PFSK-1 (cell line): ENCODE measurements at regions not wholly inside any gene's neighbourhood (a gene's known extent, or its start where the extent isn't known, plus 50 kb on each side); places are given as distances from the start of the nearest gene placed in this dataset.

Experiments
- FOXP2 ChIP-seq: optimal IDR thresholded peaks from 2 replicates; pipeline ENCODE3; 2011; ENCODE audit warnings: borderline replicate concordance, control low read depth, inconsistent platforms; ENCODE audit not compliant: insufficient read depth; ENCODE audit errors: extremely low read length, extremely low read depth
- POLR2AphosphoS5 ChIP-seq: IDR thresholded peaks from 2 replicates; pipeline ENCODE4 v1.6.1; 2012; ENCODE audit warnings: low read depth, mild to moderate bottlenecking, control low read depth, low read length, moderate library complexity
- REST ChIP-seq, 2 experiments: IDR thresholded peaks; 2 replicates each; pipeline versions ENCODE4 v1.6.1 to v1.8.0; 2011 to 2012; ENCODE audit warnings: low read depth in 2 of 2, low read length in 2 of 2, control low read depth in 1 of 2, inconsistent platforms in 1 of 2, mild to moderate bottlenecking in 1 of 2, moderate library complexity in 1 of 2; ENCODE audit not compliant: insufficient read depth in 1 of 2
- SIN3A ChIP-seq: IDR thresholded peaks from 2 replicates; pipeline ENCODE4 v1.6.1; 2012; ENCODE audit warnings: mild to moderate bottlenecking, low read length, moderate library complexity, borderline replicate concordance; ENCODE audit not compliant: insufficient read depth
- TAF1 ChIP-seq: IDR thresholded peaks from 2 replicates; pipeline ENCODE4 v1.6.1; 2012; ENCODE audit warnings: low read length, control low read depth, borderline replicate concordance; ENCODE audit not compliant: insufficient read depth

- TF ChIP-seq FOXP2 (no peak), TAF1 (no peak), REST (IDR thresholded peaks at IDR 0.05; ENCODE audit: insufficient read depth in 1 of 2, low read depth in 2 of 2, low read length in 2 of 2) (no peak), SIN3A (no peak), POLR2AphosphoS5 (no peak)
Observed at GRCh38 chr10:110372656-110373055, 67.9 kb upstream of the SMNDC1 start.

- no peak for TF ChIP-seq POLR2AphosphoS5
- TF ChIP-seq TAF1, result no peak
- TF ChIP-seq REST (IDR thresholded peaks at IDR 0.05; ENCODE audit: insufficient read depth in 1 of 2, low read depth in 2 of 2, low read length in 2 of 2), result no peak
Observed at GRCh38 chr10:110373059-110373458, 68.3 kb upstream of the SMNDC1 start.

- TF ChIP-seq POLR2AphosphoS5, result no peak
- TF ChIP-seq REST (IDR thresholded peaks at IDR 0.05; ENCODE audit: insufficient read depth in 1 of 2, low read depth in 2 of 2, low read length in 2 of 2), result no peak
- TF ChIP-seq FOXP2, result no peak
- TF ChIP-seq SIN3A, result no peak
- TF ChIP-seq TAF1, result no peak
Observed at GRCh38 chr10:110373857-110374654, 69.3 kb upstream of the SMNDC1 start.

GRCh38 chr10:110375121-110375520, 70.4 kb upstream of the SMNDC1 start:
- TF ChIP-seq FOXP2, result no peak
- no peak for TF ChIP-seq TAF1

GRCh38 chr10:110376021-110376766, 71.5 kb upstream of the SMNDC1 start:
- TF ChIP-seq SIN3A, result no peak
- peak; percentile 93 for TF ChIP-seq FOXP2

- no peak for TF ChIP-seq TAF1
- TF ChIP-seq REST (IDR thresholded peaks at IDR 0.05; ENCODE audit: insufficient read depth in 1 of 2, low read depth in 2 of 2, low read length in 2 of 2), result no peak
- no peak for TF ChIP-seq FOXP2
Observed at GRCh38 chr10:110376767-110377160, 72.0 kb upstream of the SMNDC1 start.
